GM12878 (cell line): ENCODE measurements at regions not wholly inside any gene's neighbourhood (a gene's known extent, or its start where the extent isn't known, plus 50 kb on each side); places are given as distances from the start of the nearest gene placed in this dataset.

ENCODE experiments used
- ATAC-seq: fragments of 200-7000 bp; cut with Tn5 transposase; 3 replicates; pipeline ENCODE4 v1.9.1; 2020; ENCODE audit warnings: mild to moderate bottlenecking, moderate library complexity
- BruUV-seq: library from RNA; stranded (reverse); fragments of 400-500 nt; replicated peaks from 2 replicates; lab custom pipeline; 2021; lab: Mats Ljungman, UMichigan
- CTCF ChIA-PET: fragments of 300-600 bp; sonication (Branson Sonifier 250); formaldehyde crosslinking; extraction: SDS; loops from one replicate; lab custom pipeline; 2021; ENCODE audit warnings: inconsistent platforms; lab: Yijun Ruan, JAX
- POLR2A ChIA-PET: fragments of 350-600 bp; formaldehyde crosslinking; extraction: SDS; loops from one replicate; lab custom pipeline; 2021; ENCODE audit warnings: inconsistent platforms; lab: Charles Lee
- RAD21 ChIA-PET: fragments of 300-600 bp; sonication (Branson Sonifier 250); formaldehyde crosslinking; loops from one replicate; lab custom pipeline; 2023; ENCODE audit warnings: antibody characterized with exemption; ENCODE audit not compliant: unreplicated experiment; lab: Charles Lee
- SMC1A ChIA-PET: fragments of 300-600 bp; sonication (Branson Sonifier 250); formaldehyde crosslinking; loops from one replicate; lab custom pipeline; 2023; ENCODE audit not compliant: unreplicated experiment, uncharacterized antibody; lab: Charles Lee
- DNase-seq: peaks from one replicate; pipeline ENCODE4 v3.0.0-alpha.2; 2011; ENCODE audit warnings: low read depth, low spot score
- FAIRE-seq: peaks from 3 replicates; lab custom pipeline; 2011; peaks lifted over from hg19 to GRCh38; lab: Jason Lieb, UNC
- H2AFZ ChIP-seq: 2 replicates; pipeline ENCODE4 v1.6.0; 2011; ENCODE audit warnings: low read depth, low read length, control low read depth; ENCODE audit not compliant: control insufficient read depth
- H3K27ac ChIP-seq: 2 replicates; pipeline ENCODE4 v1.5.1; 2011; ENCODE audit warnings: control low read depth; ENCODE audit not compliant: control insufficient read depth, insufficient read depth
- H3K27me3 ChIP-seq, 2 experiments: replicated peaks in 1 of 2; 2 replicates each; pipeline versions ENCODE4 v1.6.0 to v1.6.1; 2011; ENCODE audit warnings: low read length in 1 of 2; ENCODE audit not compliant: control insufficient read depth in 2 of 2, insufficient read depth in 2 of 2
- H3K36me3 ChIP-seq, 2 experiments: 2 replicates each; pipeline ENCODE4 v1.5.1; 2011; ENCODE audit warnings: low read length in 1 of 2; ENCODE audit not compliant: control insufficient read depth in 2 of 2, insufficient read depth in 2 of 2
- H3K4me1 ChIP-seq: 2 replicates; pipeline ENCODE4 v1.6.1; 2011; ENCODE audit warnings: mild to moderate bottlenecking, low read length, moderate library complexity, mixed read lengths; ENCODE audit not compliant: control insufficient read depth, insufficient read depth
- H3K4me2 ChIP-seq: 2 replicates; pipeline ENCODE4 v1.6.0; 2011; ENCODE audit warnings: control low read depth; ENCODE audit not compliant: control insufficient read depth, insufficient read depth
- H3K4me3 ChIP-seq: fragments of 200-600 bp; sonication (generic); 2 replicates; pipeline ENCODE4 v1.5.1; 2016
- H3K79me2 ChIP-seq: 2 replicates; pipeline ENCODE4 v1.6.0; 2011; ENCODE audit warnings: low read length; ENCODE audit not compliant: control insufficient read depth, insufficient read depth
- H3K9ac ChIP-seq: 2 replicates; pipeline ENCODE4 v1.8.0; 2011; ENCODE audit warnings: low read length, control low read depth, mixed read lengths; ENCODE audit not compliant: control insufficient read depth, insufficient read depth
- H3K9me3 ChIP-seq: replicated peaks from 3 replicates; pipeline ENCODE4 v1.5.1; 2011; ENCODE audit warnings: mild to moderate bottlenecking, low read length; ENCODE audit not compliant: control insufficient read depth, insufficient read depth
- H4K20me1 ChIP-seq: 2 replicates; pipeline ENCODE4 v1.6.0; 2011; ENCODE audit not compliant: control insufficient read depth, insufficient read depth
- EGR1 ChIP-seq, 2 experiments: IDR thresholded peaks; 1 replicate in 1 of 2; 2 replicates in 1 of 2; pipeline ENCODE4 v1.6.1; 2011 to 2012; ENCODE audit warnings: low read depth in 2 of 2, low read length in 2 of 2, borderline replicate concordance in 1 of 2, mild to moderate bottlenecking in 1 of 2, moderate library complexity in 1 of 2
- FOXM1 ChIP-seq: IDR thresholded peaks from 2 replicates; pipeline ENCODE4 v1.6.1; 2012; ENCODE audit warnings: low read depth, mild to moderate bottlenecking, inconsistent platforms, low read length, moderate library complexity
- GABPA ChIP-seq: IDR thresholded peaks from 2 replicates; pipeline ENCODE4 v1.6.1; 2014; ENCODE audit warnings: antibody characterized with exemption, low read depth, mild to moderate bottlenecking, inconsistent platforms
- IKZF1 ChIP-seq: fragments of 450-650 bp; conservative IDR thresholded peaks from 2 replicates; pipeline ENCODE4 v1.6.1; 2017; ENCODE audit warnings: antibody characterized with exemption, mild to moderate bottlenecking
- IKZF2 ChIP-seq, 2 experiments: fragments of 450-650 bp; IDR thresholded peaks; 2 replicates each; pipeline ENCODE4 v1.6.1; 2017; ENCODE audit warnings: mild to moderate bottlenecking in 2 of 2, moderate library complexity in 2 of 2
- KLF5 ChIP-seq: fragments of 450-650 bp; IDR thresholded peaks from 2 replicates; pipeline ENCODE4 v1.6.1; 2014; ENCODE audit warnings: mild to moderate bottlenecking; ENCODE audit not compliant: partially characterized antibody
- NBN ChIP-seq: fragments of 450-650 bp; IDR thresholded peaks from 2 replicates; pipeline ENCODE4 v1.6.1; 2016
- NFYB ChIP-seq: IDR thresholded peaks from 2 replicates; pipeline ENCODE4 v1.6.1; 2011; ENCODE audit warnings: low read depth, mild to moderate bottlenecking, low read length, improper control_type of control experiment, moderate library complexity; ENCODE audit not compliant: insufficient read depth
- NR2F1 ChIP-seq: fragments of 450-650 bp; conservative IDR thresholded peaks from 2 replicates; pipeline ENCODE4 v1.6.1; 2017; ENCODE audit warnings: mild to moderate bottlenecking
- RFX5 ChIP-seq: IDR thresholded peaks from 2 replicates; pipeline ENCODE4 v1.6.1; 2011; ENCODE audit warnings: low read depth, low read length, improper control_type of control experiment
- ZNF207 ChIP-seq: fragments of 450-650 bp; IDR thresholded peaks from 2 replicates; pipeline ENCODE4 v1.6.1; 2014; ENCODE audit warnings: antibody characterized with exemption, mild to moderate bottlenecking, borderline replicate concordance
- WGBS: methylation state at CpG from one replicate; pipeline ENCODE4 v1.1.6; 2016; ENCODE audit warnings: low lambda C conversion rate; ENCODE audit not compliant: insufficient replicate concordance, insufficient coverage; ENCODE audit errors: missing lambda C conversion rate; 5-methylcytosine and 5-hydroxymethylcytosine counted together
- in situ Hi-C: fragments of 300-500 bp; cut with MboI; formaldehyde crosslinking; loops from 9 replicates; pipeline ENCODE4 v1.14.3; 2018; ENCODE audit warnings: mixed read lengths
- intact Hi-C: fragments of 100-400 bp; cut with micrococcal nuclease; formaldehyde crosslinking; loops from one replicate; pipeline ENCODE4 v1.14.2; 2022; ENCODE audit not compliant: unreplicated experiment
- TF ChIP-seq, protein P1 (sequence below): IDR thresholded peaks from 2 replicates; pipeline ENCODE4 v1.6.1; 2012; ENCODE audit warnings: mild to moderate bottlenecking, low read depth, low read length
- TF ChIP-seq, protein P2 (sequence below): fragments of 450-650 bp; IDR thresholded peaks from 2 replicates; pipeline ENCODE4 v1.6.1; 2017; ENCODE audit warnings: antibody characterized with exemption, mild to moderate bottlenecking, moderate library complexity
- TF ChIP-seq, protein P3 (sequence below): IDR thresholded peaks from 2 replicates; pipeline ENCODE4 v1.6.1; 2011; ENCODE audit warnings: low read depth, low read length, improper control_type of control experiment, borderline replicate concordance
- TF ChIP-seq, protein P4 (sequence below): fragments of 450-650 bp; IDR thresholded peaks from 2 replicates; pipeline ENCODE4 v1.6.1; 2018; ENCODE audit warnings: borderline replicate concordance, mild to moderate bottlenecking; ENCODE audit not compliant: partially characterized antibody

DNA sequence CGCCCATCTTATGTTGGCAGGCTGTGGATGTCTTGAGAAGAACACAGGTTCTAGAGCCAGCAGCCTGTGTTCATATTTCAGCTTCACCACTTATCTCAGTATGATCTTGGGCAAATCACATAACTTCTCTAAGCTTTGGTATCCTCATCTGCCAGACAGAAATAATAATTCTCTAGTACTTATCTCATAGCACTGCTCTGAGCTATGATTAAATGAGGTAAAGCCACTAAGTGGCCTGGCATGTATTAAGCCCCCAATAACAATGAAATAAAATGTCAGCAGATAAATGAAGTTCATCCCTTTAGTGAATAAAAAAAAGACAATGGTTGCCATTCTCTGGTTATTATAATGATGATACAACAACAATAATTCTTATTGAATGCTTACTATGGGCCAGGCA, 104.9 kb upstream of the EEA1 start:
- FAIRE-seq (no peak), DNase-seq (no peak), ATAC-seq (no peak)
- CTCF ChIA-PET: no interaction called here
- 0 out of 2 replicates have a peak, but pooled peaks cover 3% of the 10 kb centered on the region for H3K4me1 ChIP-seq
- intact Hi-C loops (no loop called here), in situ Hi-C loops (no loop called here)
- no peaks in the 10 kb centered on the region for H3K36me3 ChIP-seq
- POLR2A ChIA-PET: no interaction called here
- SMC1A ChIA-PET: interaction anchor here (0.7 to 1.1 kb wide), 2 partner anchors 74 to 356 kb away, joined by 3 to 4 read pairs; no protein-coding TSS in a partner anchor
- H3K79me2 ChIP-seq: no peaks in the 10 kb centered on the region
- peaks cover 7% of the 10 kb centered on the region for H3K9me3 ChIP-seq
- WGBS: 65% methylated on average over 1 of the region's 1 CpG
- no peaks in the 10 kb centered on the region for H3K27me3 ChIP-seq
- H4K20me1 ChIP-seq: no peaks in the 10 kb centered on the region
- TF ChIP-seq KLF5 (no peak), NBN (no peak), NR2F1 (no peak), IKZF2 (IDR thresholded peaks at IDR 0.05) (no peak), RFX5 (no peak), NFYB (no peak), FOXM1 (no peak), IKZF1 (no peak), GABPA (no peak), ZNF207 (no peak), EGR1 (IDR thresholded peaks at IDR 0.05; ENCODE audit: borderline replicate concordance in 1 of 2, low read depth in 2 of 2, low read length in 2 of 2) (no peak)
- TF ChIP-seq, protein P1, sequence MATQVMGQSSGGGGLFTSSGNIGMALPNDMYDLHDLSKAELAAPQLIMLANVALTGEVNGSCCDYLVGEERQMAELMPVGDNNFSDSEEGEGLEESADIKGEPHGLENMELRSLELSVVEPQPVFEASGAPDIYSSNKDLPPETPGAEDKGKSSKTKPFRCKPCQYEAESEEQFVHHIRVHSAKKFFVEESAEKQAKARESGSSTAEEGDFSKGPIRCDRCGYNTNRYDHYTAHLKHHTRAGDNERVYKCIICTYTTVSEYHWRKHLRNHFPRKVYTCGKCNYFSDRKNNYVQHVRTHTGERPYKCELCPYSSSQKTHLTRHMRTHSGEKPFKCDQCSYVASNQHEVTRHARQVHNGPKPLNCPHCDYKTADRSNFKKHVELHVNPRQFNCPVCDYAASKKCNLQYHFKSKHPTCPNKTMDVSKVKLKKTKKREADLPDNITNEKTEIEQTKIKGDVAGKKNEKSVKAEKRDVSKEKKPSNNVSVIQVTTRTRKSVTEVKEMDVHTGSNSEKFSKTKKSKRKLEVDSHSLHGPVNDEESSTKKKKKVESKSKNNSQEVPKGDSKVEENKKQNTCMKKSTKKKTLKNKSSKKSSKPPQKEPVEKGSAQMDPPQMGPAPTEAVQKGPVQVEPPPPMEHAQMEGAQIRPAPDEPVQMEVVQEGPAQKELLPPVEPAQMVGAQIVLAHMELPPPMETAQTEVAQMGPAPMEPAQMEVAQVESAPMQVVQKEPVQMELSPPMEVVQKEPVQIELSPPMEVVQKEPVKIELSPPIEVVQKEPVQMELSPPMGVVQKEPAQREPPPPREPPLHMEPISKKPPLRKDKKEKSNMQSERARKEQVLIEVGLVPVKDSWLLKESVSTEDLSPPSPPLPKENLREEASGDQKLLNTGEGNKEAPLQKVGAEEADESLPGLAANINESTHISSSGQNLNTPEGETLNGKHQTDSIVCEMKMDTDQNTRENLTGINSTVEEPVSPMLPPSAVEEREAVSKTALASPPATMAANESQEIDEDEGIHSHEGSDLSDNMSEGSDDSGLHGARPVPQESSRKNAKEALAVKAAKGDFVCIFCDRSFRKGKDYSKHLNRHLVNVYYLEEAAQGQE: no peak
- TF ChIP-seq, protein P2, sequence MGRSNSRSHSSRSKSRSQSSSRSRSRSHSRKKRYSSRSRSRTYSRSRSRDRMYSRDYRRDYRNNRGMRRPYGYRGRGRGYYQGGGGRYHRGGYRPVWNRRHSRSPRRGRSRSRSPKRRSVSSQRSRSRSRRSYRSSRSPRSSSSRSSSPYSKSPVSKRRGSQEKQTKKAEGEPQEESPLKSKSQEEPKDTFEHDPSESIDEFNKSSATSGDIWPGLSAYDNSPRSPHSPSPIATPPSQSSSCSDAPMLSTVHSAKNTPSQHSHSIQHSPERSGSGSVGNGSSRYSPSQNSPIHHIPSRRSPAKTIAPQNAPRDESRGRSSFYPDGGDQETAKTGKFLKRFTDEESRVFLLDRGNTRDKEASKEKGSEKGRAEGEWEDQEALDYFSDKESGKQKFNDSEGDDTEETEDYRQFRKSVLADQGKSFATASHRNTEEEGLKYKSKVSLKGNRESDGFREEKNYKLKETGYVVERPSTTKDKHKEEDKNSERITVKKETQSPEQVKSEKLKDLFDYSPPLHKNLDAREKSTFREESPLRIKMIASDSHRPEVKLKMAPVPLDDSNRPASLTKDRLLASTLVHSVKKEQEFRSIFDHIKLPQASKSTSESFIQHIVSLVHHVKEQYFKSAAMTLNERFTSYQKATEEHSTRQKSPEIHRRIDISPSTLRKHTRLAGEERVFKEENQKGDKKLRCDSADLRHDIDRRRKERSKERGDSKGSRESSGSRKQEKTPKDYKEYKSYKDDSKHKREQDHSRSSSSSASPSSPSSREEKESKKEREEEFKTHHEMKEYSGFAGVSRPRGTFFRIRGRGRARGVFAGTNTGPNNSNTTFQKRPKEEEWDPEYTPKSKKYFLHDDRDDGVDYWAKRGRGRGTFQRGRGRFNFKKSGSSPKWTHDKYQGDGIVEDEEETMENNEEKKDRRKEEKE: no peak
- TF ChIP-seq, protein P3, sequence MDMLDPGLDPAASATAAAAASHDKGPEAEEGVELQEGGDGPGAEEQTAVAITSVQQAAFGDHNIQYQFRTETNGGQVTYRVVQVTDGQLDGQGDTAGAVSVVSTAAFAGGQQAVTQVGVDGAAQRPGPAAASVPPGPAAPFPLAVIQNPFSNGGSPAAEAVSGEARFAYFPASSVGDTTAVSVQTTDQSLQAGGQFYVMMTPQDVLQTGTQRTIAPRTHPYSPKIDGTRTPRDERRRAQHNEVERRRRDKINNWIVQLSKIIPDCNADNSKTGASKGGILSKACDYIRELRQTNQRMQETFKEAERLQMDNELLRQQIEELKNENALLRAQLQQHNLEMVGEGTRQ: no peak
- TF ChIP-seq, protein P4, sequence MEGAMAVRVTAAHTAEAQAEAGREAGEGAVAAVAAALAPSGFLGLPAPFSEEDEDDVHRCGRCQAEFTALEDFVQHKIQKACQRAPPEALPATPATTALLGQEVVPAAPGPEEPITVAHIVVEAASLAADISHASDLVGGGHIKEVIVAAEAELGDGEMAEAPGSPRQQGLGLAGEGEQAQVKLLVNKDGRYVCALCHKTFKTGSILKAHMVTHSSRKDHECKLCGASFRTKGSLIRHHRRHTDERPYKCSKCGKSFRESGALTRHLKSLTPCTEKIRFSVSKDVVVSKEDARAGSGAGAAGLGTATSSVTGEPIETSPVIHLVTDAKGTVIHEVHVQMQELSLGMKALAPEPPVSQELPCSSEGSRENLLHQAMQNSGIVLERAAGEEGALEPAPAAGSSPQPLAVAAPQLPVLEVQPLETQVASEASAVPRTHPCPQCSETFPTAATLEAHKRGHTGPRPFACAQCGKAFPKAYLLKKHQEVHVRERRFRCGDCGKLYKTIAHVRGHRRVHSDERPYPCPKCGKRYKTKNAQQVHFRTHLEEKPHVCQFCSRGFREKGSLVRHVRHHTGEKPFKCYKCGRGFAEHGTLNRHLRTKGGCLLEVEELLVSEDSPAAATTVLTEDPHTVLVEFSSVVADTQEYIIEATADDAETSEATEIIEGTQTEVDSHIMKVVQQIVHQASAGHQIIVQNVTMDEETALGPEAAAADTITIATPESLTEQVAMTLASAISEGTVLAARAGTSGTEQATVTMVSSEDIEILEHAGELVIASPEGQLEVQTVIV: no peak
- no peak overlapping the region for H2AFZ ChIP-seq
- no peak overlapping the region for H3K4me3 ChIP-seq
- RAD21 ChIA-PET: no interaction called here
- no peak overlapping the region for H3K9ac ChIP-seq
- H3K27ac ChIP-seq: no peak overlapping the region
- BruUV-seq: no TSS peak
- H3K4me2 ChIP-seq: no peak overlapping the region
